GM18520 (cell line): ENCODE measurements at regions not wholly inside any gene's neighbourhood (a gene's known extent, or its start where the extent isn't known, plus 50 kb on each side); places are given as distances from the start of the nearest gene placed in this dataset.

Experiments used
- ATAC-seq: cut with Tn5 transposase; IDR thresholded peaks from one replicate; pipeline ENCODE4 v1.9.1; 2021; ENCODE audit not compliant: unreplicated experiment

DNA sequence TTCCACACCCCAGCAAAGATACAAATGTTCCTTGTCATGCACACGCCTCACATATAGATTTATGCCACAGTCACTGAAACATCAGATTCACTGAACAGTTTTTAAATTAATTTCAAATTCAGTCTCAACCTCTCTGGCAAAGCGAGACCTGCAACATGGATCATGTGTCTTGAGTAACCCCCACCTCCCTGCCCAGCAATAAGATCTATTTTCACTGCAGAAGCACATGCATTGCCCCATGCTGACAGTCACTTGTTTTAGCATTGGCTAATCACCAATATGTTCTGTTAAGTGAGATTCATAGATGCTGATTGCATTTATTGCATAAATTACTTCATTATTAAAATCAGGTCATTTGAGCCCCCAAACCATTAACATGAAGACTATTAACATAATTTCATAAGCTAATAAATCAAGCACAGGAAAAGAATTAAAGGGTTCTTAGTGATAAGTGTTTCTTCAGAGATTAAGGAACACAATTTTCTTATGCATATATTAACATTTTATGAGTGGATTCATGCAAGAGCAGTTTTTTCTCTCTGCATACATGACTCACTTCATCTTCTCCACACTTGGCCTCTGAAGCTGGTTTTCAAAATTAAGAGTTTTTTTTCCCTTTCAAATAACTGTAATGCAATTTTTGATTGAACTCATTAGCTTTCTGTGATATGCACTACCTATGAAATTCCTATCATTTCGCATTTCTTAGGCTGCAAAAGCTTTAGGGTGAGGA, 173.2 kb upstream of the SOX4 start:
- no peak for ATAC-seq

DNA sequence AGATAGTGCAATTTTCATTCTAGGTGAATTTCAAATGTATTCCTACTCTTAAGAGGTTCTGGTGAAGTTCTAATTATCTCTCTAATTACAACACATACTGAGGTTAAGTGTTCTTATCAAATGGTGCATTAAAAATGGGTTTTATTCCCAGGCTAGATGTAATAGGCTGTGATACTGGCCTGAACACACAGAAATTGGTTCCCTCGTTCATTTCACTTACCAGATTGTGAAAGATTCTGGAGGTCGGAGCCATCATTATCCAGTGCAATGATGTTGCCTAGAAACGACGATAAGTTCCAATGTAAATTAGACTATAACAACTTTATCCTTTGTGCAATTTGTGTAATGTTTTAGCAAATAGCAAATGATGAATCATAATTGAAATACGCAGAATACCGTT, 172.6 kb upstream of the SOX4 start:
- no peak for ATAC-seq

DNA sequence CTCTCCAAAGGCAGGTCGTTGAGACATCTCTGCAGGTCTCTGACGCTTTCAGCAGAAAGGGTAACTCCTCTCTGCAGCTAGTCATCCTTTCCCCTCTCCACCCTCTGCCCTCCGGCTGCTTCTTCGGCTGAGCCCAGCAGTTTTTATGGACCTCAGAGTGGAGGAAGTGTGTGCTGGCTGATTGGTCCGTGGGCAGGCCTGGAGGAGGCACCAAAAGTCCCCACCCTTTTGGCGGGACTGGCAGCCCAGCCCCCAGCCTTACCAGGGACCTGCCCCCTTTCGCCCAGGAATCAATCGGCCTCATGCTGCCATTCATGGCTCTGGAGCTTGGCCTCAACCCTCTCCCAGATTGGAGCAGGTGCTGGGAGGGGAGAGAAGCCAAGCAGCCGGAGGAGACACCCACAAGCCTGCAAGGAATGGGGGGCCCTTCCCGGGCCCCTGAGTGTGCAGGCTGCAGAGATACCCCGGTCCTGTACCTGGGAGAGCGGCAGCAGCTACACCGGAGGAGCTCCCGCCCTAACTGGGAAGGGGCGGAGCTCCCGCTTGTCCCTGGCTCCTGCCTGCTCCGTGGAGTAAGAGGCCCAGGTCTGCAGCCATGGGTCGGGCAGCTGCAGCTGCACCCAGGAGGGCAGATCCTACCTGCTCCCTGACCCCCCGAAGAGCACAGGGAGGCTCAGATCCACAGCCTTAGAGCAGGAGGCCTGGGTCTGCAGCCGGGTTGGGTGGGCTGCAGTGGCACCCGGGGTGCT, 170.3 kb upstream of the SOX4 start:
- ATAC-seq, result no peak

DNA sequence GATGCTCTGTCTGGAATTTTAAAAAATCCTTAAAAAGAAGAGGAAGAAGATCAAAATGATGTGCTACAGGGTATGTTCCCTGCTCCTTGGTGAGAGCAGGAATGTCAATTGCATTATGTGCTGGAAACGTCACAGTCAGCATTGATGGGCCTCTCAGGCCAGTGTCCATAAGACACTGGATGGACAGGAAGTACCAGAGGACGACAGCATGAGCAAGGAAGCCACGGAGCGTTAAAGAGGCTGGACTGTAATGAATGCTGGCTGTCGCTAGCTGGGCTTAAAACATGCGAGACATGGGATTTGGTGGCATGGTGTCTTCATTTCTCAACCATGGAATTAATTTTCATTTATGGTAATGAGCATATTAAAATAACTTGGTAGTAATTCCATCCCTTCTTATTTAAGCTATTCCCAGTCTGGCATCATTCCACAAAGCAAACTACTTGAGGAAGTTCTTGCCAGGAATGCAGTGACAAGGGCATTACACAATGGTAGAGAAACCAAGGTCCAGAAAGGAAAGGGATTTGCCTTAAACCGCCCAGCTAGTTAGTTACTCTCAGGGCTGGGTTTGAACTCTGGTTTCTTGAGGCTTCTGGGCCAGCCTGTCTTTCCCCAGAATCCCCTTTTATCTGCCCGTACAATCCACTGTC, 166.6 kb upstream of the SOX4 start:
- no peak for ATAC-seq

DNA sequence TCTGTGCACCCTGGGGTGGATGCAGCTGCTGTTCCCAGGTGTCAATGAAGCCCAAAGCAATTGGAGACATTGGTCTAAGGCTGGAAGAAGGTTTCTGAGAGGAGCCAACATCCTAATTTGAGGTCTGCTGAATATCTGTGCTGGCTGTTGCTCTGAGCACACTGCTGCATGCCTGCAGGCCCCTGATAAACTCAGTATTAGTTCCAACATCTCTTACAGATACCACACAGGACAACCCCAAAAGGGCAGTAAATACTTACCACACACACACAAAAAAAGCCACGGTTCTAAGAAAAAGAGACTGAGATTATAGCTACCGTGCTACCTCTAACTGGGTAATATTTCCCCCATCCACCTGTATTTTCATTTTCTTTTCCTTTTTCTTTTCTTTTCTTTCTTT, 164.3 kb upstream of the SOX4 start:
- no peak for ATAC-seq

DNA sequence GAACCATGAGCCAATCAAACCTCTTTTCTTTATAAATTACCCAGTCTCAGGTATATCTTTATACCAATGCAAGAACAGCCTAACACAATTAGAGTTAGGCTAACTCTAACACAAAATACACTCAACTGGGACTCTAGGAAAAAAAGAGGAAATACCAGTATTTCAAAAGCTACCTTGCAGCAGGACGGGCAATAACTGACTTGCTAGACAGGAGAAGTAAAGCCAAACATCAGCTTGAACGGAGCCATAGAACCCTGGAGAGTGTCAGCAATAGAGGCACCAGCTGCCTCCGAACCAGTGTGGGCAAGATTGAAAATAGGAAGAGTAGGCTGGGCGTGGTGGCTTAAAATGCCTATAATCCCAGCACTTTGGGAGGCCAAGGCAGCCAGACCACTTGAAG, 162.0 kb upstream of the SOX4 start:
- ATAC-seq, result no peak

DNA sequence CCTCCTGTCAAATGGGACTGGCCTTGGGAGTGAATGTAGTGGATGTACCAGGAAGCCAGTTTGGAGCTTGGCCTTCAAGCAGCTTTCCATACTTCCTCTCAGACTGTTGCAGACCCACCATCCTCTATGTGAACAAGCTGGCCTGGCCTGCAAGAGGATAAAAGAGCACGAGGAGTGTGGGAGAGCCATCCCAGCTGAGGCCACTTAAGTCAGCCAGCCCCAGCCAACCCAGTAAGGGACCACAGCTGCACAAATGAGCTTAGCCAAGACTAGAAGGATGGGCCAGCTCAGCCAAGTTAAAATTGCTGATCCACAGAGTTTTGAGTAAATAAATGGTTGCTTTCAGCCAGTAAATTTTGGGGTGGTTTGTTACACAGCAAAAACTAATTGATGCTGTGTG, 156.9 kb upstream of the SOX4 start:
- ATAC-seq, result no peak

DNA sequence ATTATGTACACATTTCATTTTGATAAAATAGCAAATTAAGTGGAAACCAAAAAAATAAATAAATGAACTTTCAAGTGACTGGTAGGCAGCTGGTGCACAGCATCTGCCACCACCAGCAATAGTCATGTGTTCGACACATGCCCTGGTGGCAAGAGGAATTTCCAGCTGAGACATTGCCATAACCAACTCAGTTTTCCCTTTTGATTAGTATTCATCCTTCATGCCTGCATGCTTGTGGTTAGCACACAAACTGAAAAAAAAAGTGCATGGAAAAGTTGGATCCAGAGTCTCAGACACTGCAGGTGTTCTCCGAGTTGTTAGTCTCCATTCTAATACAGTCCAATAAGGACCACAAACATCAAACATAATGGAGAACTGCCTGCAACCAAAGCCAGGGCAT, 156.0 kb upstream of the SOX4 start:
- no peak for ATAC-seq

DNA sequence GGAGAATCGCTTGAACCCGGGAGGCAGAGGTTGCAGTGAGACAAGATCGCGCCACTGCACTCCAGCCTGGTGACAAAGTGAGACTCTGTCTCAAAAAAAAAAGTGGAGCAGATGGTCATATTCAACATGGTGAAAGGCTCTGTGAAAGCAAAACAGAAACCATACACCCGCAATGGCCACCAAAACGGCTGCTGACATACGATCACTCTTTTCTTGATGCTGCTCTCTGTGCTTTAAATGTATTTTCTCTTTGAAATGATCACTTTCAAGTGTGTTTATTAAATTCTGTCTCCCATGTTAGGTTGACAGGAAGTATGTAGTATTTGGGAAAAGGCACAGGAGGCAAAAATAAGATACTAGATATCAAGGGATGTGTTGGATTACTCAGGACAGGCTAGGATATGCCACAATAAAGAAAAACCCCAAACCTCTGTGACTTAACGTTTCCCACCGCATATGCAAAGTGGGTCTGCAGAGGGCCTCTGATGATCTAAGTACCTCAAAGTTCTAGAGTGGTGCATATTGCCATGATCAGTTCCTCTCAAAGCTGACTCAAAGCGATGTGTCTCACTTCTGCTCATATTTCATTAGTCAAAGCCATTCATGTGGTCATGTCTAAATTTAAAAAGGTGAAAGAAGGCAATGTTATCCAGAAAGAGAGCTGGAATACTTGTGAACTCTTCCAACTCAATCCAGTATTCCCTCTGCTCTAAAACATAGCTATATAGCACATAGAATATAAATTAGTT, 155.1 kb upstream of the SOX4 start:
- ATAC-seq, result peak; percentile 95

DNA sequence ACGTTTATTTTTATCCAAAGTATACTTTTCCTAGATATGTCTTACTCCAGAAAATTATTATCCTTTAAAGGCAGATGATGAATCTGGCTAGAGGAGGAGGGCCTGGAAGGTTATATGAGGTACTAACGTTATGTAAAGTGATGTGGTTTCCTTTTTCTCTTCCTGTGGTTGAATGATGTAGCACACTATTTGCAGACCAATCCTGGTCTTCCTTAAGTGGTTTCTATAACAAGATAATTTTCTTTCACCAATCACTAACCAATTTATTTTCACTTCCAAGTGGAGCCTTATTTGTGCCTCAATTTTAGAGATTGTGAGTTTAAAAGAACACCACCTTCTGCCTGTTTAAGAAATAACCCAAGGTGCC, 154.6 kb upstream of the SOX4 start:
- peak; percentile 28 for ATAC-seq

DNA sequence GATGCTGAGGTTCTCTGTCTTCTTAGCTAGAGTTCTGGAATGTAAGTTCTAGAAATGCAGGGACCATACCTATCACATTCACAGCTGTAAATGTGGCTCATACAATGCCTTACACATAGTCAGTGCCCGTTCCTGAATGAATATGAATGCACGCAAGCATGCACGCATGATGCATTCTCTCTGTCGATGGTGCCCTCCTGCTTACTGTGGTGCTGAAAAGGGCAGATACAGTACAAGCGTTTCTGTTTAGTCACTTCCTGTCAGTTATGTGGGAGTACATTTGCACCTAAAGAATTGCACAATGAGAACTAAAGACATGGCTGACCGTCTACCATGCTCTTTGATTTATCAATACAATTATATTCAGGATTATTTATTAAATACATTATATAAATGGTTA, 152.2 kb upstream of the SOX4 start:
- no peak for ATAC-seq

DNA sequence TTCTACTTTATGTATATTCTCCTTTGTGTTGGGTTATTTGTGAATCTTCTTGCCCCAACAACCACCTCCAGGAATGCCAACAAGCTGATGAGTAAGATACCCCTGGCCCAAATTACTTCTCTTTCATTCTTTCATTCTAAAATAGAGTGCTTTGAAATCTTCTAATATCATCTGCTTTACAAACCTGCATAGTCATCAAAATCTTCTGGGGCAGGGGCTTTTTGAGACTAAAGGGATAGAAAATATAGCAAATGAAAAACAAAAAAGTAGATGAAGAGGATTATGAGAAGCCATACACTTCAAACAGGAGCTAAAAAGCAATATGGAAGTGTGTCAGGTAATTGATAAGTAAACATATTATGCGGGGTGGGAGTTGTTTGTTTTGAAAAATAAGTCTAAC, 150.7 kb upstream of the SOX4 start:
- ATAC-seq, result no peak

DNA sequence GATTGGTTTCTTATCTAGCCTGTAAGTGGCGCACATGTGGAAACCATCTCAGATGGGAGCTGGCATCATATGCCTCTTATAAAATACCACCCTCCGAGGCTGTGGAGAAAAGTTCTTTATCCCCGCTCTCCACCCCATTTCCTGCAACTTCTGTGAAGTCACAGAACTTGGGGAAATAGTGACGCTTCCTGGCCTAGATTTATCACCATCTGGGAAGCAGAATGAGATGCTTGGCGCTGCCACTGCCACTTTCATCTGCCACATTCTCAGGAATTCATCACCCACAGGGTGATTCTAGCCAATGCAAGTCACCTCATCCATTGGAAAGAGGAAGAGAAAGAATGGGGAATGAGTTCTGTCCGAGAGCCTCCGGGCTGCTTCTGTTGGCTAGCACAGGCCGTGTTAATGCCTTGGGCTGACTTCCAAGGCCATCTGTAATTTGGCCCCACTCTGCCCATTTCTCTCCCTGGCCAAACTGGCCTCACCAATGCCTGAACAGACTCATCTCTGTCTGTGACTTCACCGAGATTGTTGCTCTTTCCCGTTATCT, 148.8 kb upstream of the SOX4 start:
- no peak for ATAC-seq

DNA sequence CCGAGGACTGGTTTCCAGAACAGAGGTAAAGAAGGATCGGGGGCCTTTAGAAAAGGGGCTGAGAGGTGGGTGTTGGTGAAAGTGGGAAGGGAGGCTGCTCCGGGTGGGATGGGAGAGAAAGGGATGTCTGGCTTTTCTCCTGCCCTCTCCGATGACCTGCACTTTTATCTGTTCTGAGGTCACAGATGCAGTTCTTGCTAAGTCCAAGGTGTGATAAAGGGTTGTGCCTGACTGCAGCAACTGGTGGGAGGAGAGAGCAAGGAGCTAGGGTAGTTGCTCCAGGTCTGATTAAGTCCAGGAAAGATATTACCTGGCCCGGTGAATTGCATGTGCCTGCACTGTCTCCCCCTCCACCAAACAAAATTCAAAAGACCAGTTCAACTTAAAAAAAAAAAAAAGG, 145.6 kb upstream of the SOX4 start:
- no peak for ATAC-seq

DNA sequence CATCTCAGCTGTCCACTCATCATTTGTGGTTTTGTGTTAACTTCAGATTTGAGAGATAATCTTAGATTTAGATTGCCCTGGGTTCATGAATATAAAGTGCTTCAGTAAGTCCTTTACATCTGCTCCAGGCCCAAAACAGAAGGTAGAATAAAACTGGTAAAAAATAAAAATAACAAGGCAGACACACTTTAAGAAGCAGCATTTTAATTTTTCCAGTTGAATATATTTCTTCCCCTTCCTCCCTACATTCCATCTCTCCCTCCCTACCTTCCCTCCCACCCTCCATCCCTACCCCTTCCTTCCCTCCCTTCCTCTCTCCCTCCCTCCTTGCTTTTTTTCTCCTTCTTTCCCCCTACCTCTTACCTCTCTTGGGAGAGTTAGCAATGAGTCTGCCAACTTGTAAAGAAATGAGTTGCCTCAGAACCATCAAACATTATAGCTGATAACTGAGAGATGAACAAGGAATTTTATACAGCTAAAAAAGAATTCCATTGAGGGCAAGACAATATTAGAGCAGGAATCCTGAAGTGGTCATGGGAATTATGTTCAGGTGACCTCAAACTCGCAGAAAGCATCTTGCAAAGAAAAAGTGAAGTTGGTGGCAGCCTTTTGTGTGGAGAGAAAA, 145.0 kb upstream of the SOX4 start:
- no peak for ATAC-seq

DNA sequence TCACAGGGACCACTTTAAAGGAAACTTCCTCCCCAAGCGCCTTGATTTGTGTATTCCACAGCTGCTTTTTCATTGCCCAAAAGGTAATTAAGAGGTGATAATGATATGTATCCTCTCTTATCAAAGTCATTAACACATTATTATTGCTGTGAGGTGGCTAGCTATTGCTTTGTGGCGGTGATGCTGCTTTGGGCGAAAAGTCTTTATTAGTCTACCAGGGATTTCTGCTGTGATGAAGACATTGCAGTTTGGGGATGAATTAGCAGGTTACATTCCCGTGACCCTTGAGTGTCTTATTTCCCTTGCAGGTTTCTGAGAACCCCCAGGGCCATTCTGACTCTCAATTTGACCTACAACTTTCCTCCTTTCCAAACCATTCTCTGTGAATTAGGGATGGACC, 143.4 kb upstream of the SOX4 start:
- no peak for ATAC-seq

DNA sequence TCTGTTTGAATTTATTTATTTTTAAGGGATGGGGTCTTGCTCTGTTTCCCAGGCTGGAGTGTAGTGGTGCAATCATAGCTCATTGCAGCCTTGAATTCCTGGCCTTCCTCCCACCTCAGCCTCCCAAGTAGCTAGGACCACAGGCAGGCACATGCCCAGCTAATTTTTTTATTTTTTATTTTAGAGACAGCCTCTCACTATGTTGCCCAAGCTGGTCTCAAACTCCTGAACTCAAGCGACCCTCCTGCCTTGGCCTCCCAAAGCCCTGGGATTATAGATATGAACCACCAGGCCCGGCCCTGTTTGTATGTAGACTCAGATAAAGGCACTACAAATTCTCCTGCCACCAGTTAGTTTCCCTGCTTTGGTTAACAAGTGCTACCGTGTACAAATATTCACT, 142.9 kb upstream of the SOX4 start:
- ATAC-seq, result no peak

DNA sequence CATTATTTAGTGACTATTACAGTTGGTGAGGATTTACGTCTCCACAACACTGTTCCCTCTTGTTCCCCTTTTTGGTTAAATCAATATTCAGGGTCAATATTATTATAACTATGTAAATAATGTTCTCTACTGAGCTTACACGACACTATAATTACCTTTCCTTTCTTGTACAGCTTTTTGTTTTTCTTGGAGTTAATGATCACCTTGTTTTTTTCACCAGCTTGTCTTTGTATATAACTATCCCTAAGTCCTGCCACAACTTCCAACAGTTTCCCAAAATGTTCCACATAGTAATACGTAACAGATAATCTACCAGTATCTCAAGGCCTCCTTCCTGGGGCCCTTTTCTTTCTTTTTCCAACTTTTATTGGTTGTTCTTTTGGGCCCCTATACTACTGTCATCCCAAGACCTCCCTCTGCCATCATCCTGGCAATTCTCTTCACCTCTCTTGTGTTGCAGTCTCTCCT, 142.0 kb upstream of the SOX4 start:
- ATAC-seq, result no peak

DNA sequence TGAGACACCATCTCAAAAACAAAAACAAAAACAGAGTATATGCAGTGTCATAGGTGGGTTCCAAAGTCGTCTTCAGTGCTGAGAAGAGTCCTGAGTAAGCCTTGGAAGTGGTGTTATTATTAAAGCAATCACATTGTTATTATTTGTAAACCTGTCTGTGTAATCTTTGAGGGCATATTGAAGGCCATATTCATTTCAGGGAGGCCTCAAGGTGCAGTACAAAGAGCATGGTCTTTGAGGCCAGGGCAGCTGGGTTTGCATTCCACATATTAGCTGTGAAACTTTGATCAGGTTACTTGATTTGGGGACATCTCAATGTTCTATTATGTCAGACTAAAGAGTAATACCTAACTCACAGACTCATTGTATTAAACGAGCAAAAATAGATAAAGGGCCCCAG, 139.3 kb upstream of the SOX4 start:
- no peak for ATAC-seq

DNA sequence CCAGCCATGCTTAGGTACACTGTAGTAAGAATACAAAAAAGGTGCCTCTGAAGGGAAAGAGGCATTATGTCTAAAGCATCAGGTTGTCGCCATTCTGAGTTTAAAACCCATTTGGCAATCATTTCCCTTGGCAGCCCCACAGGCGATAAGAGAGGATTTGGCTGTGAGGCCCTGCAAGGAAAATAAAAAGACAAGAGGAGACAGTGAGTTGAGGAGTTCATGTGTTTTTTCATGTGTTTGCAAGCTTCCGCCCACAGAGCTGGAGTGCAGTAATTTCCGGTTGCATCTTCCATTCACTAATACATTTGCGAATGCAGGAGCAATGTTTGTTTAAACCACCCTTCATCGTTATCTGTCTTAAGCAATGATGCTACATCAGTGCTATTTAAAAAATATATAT, 138.5 kb upstream of the SOX4 start:
- no peak for ATAC-seq

DNA sequence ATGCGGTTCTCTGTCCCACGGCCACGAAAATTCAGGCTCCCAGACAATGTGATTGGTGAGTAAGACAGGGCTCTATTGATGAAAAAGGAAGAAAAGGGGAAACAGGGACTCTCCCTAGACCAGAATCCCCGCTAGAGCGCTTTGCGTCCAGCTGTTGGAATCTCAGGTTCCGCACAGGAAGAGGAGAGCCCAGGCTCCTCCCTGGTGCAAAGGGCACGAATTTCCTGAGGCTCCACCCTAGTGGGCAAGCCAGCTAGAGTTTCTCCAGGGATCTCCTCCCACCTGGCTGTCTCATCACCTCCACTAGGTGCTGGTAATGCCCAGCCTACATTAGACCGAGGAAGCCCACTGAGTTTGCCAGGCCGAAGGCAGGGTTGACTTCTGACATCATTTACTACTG, 135.9 kb upstream of the SOX4 start:
- no peak for ATAC-seq
